NCI-H446 treated with DMSO at 0.1 percent for 48 hours (cell line): ENCODE measurements at regions not wholly inside any gene's neighbourhood (a gene's known extent, or its start where the extent isn't known, plus 50 kb on each side); places are given as distances from the start of the nearest gene placed in this dataset.
"Not testable (repeated sequence)": the region's sequence is repeated elsewhere in the genome, so short reads cannot be mapped to it uniquely, and the experiment has no call there.

ENCODE experiments used
- DNase-seq: peaks from one replicate; lab custom pipeline; 2025; lab: John Stamatoyannopoulos, UW

DNA sequence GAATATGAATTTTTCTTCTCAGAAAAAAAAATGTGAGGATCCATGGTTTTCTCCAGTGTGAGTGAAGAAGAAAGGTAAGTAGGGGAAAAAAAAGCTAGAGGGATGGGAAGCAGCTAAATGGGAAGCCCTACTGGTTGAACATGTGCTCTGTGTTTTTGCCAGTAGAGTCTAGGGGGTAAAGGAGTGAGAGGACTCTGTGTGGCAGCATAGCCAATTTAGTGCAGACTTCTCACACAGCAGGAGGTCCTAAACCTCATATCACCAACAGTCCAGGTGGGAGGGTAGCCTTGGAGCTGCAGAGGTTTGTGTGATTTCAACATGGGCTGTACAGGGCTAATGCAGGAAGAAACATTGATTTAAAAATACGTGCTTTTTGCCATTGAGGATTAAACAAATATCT, 334.5 kb upstream of the SPHKAP start:
- no peak for DNase-seq

GRCh38 chr2:228513480-228513879, 332.0 kb upstream of the SPHKAP start:
- not testable (repeated sequence) for DNase-seq

DNA sequence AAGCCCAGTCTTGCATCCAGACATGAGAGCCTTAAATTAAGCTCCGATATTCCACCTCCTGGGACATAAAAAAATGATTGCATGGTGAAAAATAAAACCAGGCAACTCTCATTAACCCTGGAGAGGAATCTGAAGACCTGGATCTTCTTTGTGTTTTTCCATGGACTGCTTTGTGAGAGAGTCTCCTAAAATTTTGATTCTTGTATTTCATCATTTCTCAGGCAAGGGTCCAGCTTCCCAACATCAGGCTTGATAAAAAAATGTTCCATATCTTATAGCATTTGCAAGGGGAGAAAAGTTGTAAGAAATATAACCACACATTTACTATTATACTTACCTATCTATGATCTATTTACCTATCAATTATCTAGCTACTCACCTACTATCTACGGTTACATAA, 327.5 kb upstream of the SPHKAP start:
- no peak for DNase-seq

DNA sequence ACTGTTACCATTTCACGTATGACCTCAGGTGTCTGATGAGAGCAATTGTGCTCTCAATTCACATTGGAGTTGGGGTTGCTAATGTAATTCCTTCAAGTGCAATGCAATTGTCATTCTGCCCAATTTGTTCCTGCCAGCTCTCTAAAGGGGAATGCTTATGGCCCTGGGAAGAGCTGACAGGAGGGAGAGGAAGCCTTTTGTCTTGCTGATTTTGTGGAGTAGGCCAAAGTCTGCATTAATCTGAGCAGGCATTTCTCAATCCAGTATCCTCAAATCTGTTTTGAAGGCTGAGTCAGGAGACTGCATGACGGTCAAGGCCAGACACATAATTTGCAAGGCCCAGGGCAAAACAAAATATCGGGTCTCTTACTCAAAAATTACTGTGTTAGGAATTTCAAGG, 326.4 kb upstream of the SPHKAP start:
- no peak for DNase-seq

DNA sequence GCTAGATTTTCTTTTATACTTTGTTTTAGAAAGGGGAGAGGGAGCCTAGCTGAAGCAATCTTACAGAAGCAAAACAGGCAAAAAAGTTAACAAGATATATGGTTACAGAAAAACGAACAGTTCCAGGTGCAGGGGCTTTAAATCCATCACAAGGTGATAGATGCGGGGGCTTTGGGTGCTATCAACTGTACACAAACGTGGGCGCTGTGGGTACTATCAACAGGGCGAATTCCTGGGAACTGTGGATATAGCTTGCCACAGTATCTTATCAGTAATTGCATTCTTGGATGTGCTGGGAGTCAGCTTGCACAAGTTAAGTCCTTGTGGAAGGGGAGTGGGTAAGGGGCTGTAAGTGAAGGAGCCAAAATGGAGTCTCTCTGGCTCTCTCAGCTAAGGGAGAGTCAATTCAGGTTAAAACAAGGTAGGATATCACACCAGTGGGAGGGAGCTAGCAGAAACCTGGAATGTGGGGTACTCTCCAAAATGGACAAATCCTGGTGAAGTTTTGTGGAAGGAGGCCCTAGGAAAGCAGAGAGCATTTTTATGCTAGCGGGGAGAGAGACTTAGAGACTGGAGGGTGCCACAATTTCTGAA, 325.8 kb upstream of the SPHKAP start:
- DNase-seq = no peak

GRCh38 chr2:228503731-228504130, 322.2 kb upstream of the SPHKAP start:
- DNase-seq = no peak

DNA sequence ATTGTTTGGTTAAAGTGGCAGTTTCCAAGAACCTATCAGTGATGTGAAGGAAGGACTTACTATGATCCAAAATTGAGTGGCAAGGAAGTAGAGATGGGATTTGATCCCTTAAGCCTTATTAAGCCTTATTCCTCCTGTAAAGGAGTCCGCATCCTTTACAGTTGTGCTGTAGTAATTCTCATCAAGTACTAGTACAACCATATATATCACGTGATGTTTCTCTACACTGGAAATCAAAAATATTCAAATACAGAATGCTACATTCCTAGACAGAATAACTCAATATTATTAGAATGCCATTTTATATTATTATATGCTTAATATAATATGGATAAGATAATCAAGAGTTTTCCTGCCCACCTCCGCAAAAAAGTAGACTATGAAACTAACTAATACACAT, 312.4 kb upstream of the SPHKAP start:
- DNase-seq = no peak

GRCh38 chr2:228479014-228479413, 297.5 kb upstream of the SPHKAP start:
- no peak for DNase-seq

DNA sequence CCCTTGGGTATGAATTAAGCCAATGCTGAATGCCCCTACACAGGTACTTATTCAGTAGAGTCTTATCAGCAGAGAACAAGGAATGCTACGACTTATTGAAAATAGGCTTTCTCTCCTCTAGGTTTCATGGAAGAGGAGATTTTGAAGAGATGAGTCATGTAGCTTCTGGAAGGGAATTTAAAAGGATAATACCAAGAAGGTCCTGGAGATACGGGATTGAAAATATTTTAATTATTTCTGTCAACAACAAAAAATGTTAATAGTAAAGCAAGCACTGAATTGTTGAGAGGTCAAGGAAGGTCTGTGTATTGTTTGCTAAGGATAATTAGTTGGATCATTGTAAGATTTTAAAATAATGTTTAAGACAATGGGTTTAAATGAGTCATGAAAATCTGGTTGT, 293.0 kb upstream of the SPHKAP start:
- DNase-seq = no peak

DNA sequence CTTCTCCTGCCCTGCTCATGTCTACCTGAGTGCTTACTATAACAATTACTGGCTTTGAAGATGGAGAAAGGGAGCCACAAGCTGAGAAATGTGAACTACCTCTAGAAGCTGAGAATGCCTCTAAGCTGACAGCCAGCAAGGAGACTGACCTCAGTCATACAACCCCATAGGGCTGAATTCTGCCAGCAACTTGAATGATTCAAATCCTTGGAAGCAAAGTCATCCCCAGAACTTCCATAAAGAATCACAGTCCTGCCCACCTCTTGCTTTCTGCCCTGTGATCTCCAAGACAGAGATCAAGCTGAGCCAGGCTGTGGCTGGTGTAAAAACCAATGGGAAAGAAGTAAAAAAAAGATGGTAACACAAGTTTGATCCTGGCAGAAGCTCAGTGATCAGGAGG, 288.2 kb upstream of the SPHKAP start:
- no peak for DNase-seq

DNA sequence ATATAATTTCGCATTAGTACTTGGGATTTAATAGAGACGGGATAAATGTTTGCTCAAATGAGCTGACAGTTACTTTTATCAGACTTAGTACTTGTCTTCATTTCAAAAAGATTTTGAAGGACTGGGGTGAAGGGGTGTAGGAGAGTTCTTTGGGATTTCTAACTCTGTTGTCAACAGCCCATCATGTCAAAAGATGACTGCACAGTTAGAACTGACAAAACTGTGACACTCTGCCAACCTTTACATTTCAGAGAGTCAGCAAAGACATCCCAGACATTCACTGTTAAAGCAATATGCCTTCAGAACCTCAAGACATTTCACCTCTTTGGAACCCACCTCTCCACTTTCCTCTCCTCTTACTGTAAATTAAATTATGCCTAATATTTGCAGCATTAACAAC, 285.4 kb upstream of the SPHKAP start:
- no peak for DNase-seq

DNA sequence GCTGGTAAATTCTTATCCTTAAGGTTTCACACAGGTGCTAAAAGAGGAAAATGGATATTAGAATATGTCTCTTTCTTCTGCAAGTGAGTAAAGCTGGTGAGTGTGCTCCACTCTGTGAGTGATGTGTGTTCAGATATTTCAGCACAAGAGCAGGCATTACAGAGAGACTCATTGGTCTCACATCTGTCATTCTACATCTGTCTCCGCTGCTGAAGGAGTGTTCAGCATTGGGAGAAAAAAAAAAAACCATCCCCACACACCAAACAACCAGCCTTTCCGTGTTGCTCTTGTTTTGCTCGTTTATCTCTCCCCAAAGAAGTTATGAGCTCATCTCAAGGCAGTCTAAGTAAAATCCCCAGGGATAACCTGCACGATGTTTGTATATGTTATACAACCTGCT, 283.9 kb upstream of the SPHKAP start:
- no peak for DNase-seq

GRCh38 chr2:228458364-228458763, 276.9 kb upstream of the SPHKAP start:
- DNase-seq = no peak

DNA sequence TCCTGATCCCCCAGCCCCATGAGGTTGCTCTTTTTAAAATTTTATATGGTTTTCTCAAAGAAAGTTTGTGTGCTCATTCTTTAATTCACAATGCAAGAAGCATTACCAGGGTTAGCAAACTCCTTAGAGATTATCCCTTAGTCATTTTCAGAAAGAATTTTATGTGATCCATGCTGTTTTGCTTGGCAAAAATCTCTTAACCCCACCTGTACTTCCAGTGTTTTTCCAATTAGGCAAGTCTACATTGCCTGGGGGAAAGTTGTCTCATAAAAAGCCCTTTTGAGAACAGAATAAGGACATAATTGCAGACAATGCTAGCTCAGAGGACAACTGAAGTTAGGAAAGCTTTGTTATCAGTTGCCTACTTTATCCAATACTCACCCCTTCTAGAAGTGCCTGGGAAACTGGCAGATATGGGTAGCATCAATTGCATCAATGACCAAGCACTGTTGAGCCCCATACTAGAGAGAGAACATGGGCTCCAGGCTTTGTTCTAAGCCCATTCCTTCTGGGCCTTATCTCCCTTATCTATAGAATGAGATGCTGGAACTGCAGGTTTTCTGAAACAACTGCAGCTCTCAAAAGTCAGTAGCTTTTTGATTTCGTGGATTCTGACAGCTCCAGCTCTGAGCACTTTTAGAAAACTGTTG, 265.9 kb upstream of the SPHKAP start:
- no peak for DNase-seq

DNA sequence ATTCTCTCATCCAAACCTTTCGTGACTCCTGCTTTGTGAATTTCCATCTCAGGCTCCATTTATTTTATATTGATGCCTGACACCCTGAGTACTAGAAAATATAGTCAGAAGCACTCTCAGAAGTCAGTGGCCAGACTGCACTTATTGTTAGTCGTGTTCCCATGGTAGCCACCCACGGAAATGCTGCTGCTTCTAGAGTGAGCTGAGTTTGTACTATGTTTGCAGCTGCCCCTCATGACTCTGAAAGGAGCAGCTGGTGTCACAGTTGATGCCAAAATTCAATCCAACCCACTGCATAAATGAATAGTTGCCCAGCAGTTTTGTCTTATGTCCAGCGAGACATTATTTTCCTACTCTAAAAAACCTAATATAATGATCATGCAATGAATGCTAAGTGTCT, 265.2 kb upstream of the SPHKAP start:
- DNase-seq = peak; percentile 36

GRCh38 chr2:228444161-228444560, 262.7 kb upstream of the SPHKAP start:
- no peak for DNase-seq

GRCh38 chr2:228433721-228434120, 252.2 kb upstream of the SPHKAP start:
- DNase-seq = no peak

DNA sequence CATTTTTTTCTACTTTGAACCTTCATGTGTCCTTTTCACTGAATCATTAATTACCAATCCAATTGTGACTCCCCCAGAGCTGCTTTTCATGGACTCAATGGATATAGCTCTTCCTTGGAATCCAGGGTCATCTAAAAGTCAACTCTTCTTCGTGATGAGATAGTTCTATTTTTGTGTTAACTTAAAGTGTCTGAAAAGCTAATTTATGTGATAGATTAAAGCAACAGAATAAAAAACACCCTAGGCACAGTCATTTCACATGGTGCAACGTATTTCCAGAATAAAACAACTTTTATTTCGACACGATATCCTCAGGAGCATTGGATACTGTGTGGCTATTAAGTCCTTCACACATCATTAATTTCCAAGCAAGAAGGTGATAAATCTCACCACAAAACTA, 250.6 kb upstream of the SPHKAP start:
- DNase-seq = no peak

DNA sequence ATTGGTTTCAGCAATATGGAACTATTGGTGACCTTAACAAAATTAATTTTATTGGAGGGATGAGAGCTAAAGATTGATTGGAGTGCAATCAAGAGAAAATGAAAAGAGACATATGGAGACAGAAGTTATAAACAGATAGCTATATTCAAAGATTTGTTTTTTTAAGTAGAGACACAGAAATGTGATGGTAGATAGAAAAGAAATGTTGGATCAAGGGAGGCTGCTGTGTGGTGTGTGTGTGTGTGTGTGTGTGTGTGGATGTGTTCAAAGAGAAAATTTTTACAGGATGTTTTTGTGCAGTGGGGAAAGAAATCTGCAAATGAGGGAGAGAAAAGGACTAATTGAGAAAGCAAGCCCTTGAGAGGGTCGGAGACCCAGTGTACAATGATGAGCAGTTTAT, 249.5 kb upstream of the SPHKAP start:
- DNase-seq = no peak

DNA sequence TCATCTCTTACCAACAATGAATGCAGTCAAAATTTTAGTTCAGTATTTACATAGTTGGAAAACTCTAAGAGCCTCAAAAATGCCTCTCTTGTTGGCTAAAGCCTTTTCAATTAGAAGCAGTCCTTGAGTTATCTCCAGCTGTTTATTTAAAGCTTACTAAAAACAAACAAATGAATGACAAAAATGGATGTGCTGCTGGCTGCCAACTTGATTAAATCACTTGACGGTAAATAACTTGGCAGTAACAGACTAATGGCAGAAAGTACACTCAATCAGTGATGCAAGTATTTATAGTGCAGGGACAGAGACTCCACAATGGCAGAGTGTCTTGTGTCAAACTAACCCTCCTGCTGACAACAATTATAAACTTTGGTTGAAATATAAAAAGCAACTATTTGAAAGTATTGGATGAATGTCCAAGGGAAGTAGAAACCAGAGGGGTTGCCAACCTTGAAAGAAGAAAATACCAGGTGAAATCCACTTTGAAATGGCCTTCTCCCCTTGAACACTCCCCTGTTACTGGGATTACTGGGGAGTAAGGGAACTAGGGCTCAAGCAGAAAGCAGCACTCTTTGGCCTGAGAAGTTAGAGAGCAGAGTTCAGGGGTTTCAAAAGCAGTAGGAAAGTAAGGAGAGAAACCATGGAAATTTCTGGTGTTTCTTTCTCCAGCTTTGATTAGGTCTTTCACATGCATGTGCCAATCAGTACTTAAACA, 245.2 kb upstream of the SPHKAP start:
- DNase-seq = no peak

DNA sequence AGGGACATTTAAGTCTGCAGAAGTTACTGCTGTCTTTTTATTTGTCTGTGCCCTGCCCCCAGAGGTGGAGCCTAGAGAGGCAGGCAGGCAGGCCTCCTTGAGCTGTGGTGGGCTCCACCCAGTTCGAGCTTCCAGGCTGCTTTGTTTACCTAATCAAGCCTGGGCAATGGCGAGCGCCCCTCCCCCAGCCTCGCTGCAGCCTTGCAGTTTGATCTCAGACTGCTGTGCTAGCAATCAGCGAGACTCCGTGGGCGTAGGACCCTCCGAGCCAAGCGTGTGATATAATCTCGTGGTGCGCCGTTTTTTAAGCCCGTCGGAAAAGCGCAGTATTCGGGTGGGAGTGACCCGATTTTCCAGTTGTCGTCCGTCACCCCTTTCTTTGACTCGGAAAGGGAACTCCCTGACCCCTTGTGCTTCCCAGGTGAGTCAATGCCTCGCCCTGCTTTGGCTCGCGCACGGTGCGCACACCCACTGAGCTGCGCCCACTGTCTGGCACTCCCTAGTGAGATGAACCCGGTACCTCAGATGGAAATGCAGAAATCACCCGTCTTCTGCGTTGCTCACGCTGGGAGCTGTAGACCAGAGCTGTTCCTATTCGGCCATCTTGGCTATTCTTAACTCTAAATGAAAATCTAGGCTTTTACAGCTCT, 244.0 kb upstream of the SPHKAP start:
- not testable (repeated sequence) for DNase-seq

DNA sequence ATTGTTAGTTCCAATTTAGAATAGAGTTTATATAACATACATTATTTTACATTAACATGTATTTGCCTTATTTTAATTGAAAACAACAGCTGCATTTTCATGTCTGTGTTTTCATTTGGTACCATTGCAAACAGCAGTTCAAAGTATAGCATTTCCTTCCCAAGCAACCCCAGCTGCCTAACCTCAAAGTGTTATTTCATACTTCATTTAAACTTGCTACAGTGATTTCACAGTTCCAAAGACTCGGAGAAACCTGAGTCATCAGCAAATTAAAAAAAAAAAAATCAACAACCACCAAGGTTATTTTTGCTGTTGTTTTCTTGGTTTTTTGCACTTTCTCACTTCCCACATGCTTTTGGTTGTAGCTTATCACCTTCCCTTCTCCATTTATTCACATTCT, 236.5 kb upstream of the SPHKAP start:
- no peak for DNase-seq

DNA sequence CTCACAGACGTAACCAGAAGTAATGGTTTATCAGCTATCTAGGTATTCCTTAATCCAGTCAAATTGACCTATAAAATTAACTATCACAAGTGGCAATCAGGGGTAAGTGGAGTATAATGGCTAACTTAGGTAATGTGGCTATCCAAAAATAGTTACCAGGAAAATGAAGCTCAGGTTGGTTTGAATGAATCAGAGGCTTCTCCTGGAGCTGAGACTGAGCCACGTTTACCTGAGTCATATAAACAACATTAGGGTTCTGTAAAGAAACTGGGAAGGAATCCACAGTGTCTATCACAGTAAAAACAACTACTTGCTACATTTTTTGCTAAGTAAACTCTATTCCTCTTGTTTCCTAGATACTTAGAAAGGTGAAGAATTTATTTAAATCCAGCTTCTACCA, 236.0 kb upstream of the SPHKAP start:
- no peak for DNase-seq
